Naive thymus-derived CD8-positive, alpha-beta T cell (primary cell): ENCODE measurements at regions not wholly inside any gene's neighbourhood (a gene's known extent, or its start where the extent isn't known, plus 50 kb on each side); places are given as distances from the start of the nearest gene placed in this dataset.

Source experiments
- ATAC-seq, 2 donors: fragments of 150-1000 bp; cut with Tn5 transposase in 1 of 2; sonication (Bioruptor Pico), chemical (Tn5 transposase) in 1 of 2; 1 replicate in 1 of 2; 2 replicates in 1 of 2; pipeline ENCODE4 v1.10.0; 2021; ENCODE audit warnings: mild to moderate bottlenecking in 2 of 2, moderate library complexity in 2 of 2
- POLR2A ChIA-PET: fragments of 350-600 bp; sonication (Branson Sonifier 250); formaldehyde crosslinking; loops from one replicate; lab custom pipeline; 2021; ENCODE audit warnings: antibody characterized with exemption; lab: Charles Lee
- DNase-seq, 10 donors: peaks; one replicate each; pipeline versions ENCODE4 v3.0.0 to v3.0.0-alpha.2; 2020 to 2022
- H3K27ac Mint-ChIP-seq, 10 donors: one replicate each; pipeline ENCODE4 v1.8.0; 2020 to 2022; ENCODE audit warnings: mild to moderate bottlenecking in 10 of 10, mixed read lengths in 10 of 10, moderate library complexity in 4 of 10, inconsistent platforms in 1 of 10
- H3K27me3 Mint-ChIP-seq, 5 donors: one replicate each; pipeline ENCODE4 v1.8.0; 2021 to 2022; ENCODE audit warnings: mixed read lengths in 5 of 5
- H3K36me3 Mint-ChIP-seq, 3 donors: one replicate each; pipeline ENCODE4 v1.8.0; 2020 to 2022; ENCODE audit warnings: mixed read lengths in 3 of 3, mild to moderate bottlenecking in 2 of 3, inconsistent platforms in 1 of 3
- H3K4me1 Mint-ChIP-seq, 4 donors: one replicate each; pipeline ENCODE4 v1.8.0; 2021 to 2022; ENCODE audit warnings: mixed read lengths in 4 of 4
- H3K4me3 Mint-ChIP-seq, 10 donors: one replicate each; pipeline ENCODE4 v1.8.0; 2020 to 2022; ENCODE audit warnings: mild to moderate bottlenecking in 10 of 10, mixed read lengths in 10 of 10, moderate library complexity in 6 of 10, inconsistent platforms in 1 of 10
- H3K9me3 Mint-ChIP-seq, 9 donors: one replicate each; pipeline ENCODE4 v1.8.0; 2020 to 2022; ENCODE audit warnings: mixed read lengths in 9 of 9, mild to moderate bottlenecking in 3 of 9, inconsistent platforms in 1 of 9, moderate library complexity in 1 of 9

GRCh38 chr4:129614611-129615010 is 518.7 kb downstream of the C4orf33 start:
- H3K27me3 Mint-ChIP-seq, result no peaks in the 10 kb centered on the region
- H3K27ac Mint-ChIP-seq, result no peak overlapping the region
- no peak for ATAC-seq
- no peak overlapping the region for H3K4me3 Mint-ChIP-seq
- H3K9me3 Mint-ChIP-seq, result peaks cover 0 to 3% (median 0%) of the 10 kb centered on the region in 9 donors
- DNase-seq, result no peak
- no peaks in the 10 kb centered on the region for H3K36me3 Mint-ChIP-seq
- H3K4me1 Mint-ChIP-seq, result no peaks in the 10 kb centered on the region
- POLR2A ChIA-PET, result no interaction called here

GRCh38 chr4:129622566-129622965 is 526.6 kb downstream of the C4orf33 start:
- peaks cover 0 to 6% (median 0%) of the 10 kb centered on the region in 9 donors for H3K9me3 Mint-ChIP-seq
- ATAC-seq (no peak), DNase-seq (no peak)
- POLR2A ChIA-PET, result no interaction called here
- peaks cover 0 to 5% (median 0%) of the 10 kb centered on the region in 4 donors for H3K4me1 Mint-ChIP-seq
- H3K27me3 Mint-ChIP-seq, result peaks cover 0 to 8% (median 0%) of the 10 kb centered on the region in 5 donors
- H3K4me3 Mint-ChIP-seq, result no peak overlapping the region
- H3K36me3 Mint-ChIP-seq, result no peaks in the 10 kb centered on the region
- H3K27ac Mint-ChIP-seq, result no peak overlapping the region

DNA sequence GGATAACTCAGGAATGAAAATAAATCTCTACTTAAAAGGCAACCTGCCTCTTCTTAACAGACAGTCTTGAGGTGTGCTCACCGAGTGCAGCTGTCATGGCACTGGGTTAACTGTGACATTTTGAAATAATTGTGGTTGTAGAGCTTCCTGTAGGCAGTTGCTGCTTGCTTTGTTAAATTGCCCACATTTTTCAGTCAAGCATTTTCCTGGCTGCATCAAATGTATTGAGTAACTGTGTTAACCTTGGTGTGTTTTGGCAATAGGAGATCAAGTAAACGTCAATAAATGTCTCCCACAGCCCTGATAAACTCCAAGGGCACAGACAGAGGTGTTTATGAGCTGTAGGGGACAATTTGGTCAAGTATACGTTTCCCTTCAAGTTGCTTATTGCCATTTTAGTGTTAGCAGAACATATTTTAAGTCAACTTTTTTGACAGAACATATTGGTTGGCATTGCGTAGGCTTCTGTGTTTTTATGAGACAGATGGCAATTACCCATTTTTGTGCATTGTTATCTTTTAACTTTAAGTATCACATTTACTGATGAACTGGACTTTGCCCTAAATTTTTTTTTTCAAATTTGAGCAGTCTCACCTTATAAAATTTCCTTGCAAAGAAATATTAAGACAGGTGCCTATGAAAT is 527.4 kb downstream of the C4orf33 start:
- Mint-ChIP-seq H3K27me3 (peaks cover 0 to 8% (median 0%) of the 10 kb centered on the region in 5 donors), H3K4me3 (peak overlapping the region in 1 of 10 donors; percentile 20), H3K36me3 (no peaks in the 10 kb centered on the region), H3K27ac (no peak overlapping the region), H3K4me1 (peaks cover 0 to 5% (median 0%) of the 10 kb centered on the region in 4 donors), H3K9me3 (peaks cover 0 to 6% (median 0%) of the 10 kb centered on the region in 9 donors)
- DNase-seq, result peak in 4 of 10 donors; percentile 0 to 53 (median 27)
- ATAC-seq, result peak in 1 of 2 donors; percentile 61
- POLR2A ChIA-PET, result no interaction called here

DNA sequence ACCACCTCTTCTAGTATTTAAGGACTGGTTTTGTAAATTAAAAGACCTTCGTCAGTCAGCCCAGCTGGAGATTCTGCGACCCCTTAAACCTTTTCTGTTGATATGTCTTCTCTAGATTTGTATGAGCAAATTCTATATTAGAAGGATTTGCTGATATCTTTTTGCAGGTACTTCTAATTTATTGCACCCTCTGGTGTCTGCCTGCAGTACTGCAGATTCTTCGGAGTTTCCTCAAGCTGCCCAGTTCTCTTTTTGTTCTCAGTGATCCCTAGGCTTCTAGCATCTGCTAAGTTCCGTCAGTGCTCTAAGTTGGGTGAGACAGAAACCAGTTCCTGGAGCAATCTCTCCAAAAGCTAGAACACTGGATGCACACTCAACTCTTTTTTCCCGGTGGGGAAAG is 545.2 kb downstream of the C4orf33 start:
- peaks cover 0 to 5% (median 2%) of the 10 kb centered on the region in 9 donors for H3K9me3 Mint-ChIP-seq
- ATAC-seq (no peak), DNase-seq (peak in 7 of 10 donors; percentile 9 to 45 (median 32))
- H3K36me3 Mint-ChIP-seq, result no peaks in the 10 kb centered on the region
- H3K27ac Mint-ChIP-seq, result no peak overlapping the region
- POLR2A ChIA-PET, result no interaction called here
- no peaks in the 10 kb centered on the region for H3K4me1 Mint-ChIP-seq
- H3K27me3 Mint-ChIP-seq, result no peaks in the 10 kb centered on the region
- H3K4me3 Mint-ChIP-seq, result no peak overlapping the region

DNA sequence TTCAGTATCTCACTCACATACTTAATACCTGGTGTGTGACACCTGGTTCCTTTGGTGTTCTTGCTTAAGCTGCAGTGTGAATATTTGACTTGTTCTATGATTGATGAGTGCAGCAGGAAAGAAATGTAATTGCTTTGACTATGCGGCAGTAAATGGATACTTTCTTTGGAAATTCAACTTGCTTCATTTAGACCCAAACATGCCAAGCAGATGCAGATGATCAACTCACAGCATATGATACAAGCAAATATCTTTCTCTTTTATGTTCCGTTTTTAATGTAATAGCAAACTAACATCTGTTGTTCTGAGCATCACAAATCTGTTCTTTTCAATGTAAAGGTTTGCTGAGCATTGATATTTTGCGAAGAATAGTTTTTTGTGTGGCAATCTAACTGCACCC is 549.5 kb downstream of the C4orf33 start:
- H3K9me3 Mint-ChIP-seq, result peaks cover 0 to 2% (median 0%) of the 10 kb centered on the region in 9 donors

GRCh38 chr4:129668092-129668491 is 572.1 kb downstream of the C4orf33 start:
- ATAC-seq (no peak), DNase-seq (no peak)
- H3K36me3 Mint-ChIP-seq, result no peaks in the 10 kb centered on the region
- peaks cover 0 to 1% (median 0%) of the 10 kb centered on the region in 5 donors for H3K27me3 Mint-ChIP-seq
- no peak overlapping the region for H3K27ac Mint-ChIP-seq
- POLR2A ChIA-PET, result no interaction called here
- H3K4me3 Mint-ChIP-seq, result no peak overlapping the region
- H3K9me3 Mint-ChIP-seq, result no peaks in the 10 kb centered on the region
- H3K4me1 Mint-ChIP-seq, result no peaks in the 10 kb centered on the region

More for the DNA sequence above, 549.5 kb downstream of the C4orf33 start:
- Mint-ChIP-seq H3K36me3 (no peaks in the 10 kb centered on the region), H3K27ac (no peak overlapping the region), H3K4me3 (no peak overlapping the region), H3K4me1 (no peaks in the 10 kb centered on the region), H3K27me3 (no peaks in the 10 kb centered on the region)
- DNase-seq, result no peak
- POLR2A ChIA-PET, result no interaction called here
- ATAC-seq, result no peak

- POLR2A ChIA-PET, result no interaction called here
- no peaks in the 10 kb centered on the region for H3K4me1 Mint-ChIP-seq
- H3K27ac Mint-ChIP-seq, result no peak overlapping the region
- peaks cover 0 to 3% (median 1%) of the 10 kb centered on the region in 5 donors for H3K27me3 Mint-ChIP-seq
- peaks cover 0 to 13% (median 0%) of the 10 kb centered on the region in 3 donors for H3K36me3 Mint-ChIP-seq
- no peak for DNase-seq
- peaks cover 0 to 15% (median 2%) of the 10 kb centered on the region in 9 donors for H3K9me3 Mint-ChIP-seq
- ATAC-seq, result no peak
- H3K4me3 Mint-ChIP-seq, result no peak overlapping the region
These were observed 577.0 kb downstream of the C4orf33 start for GRCh38 chr4:129672941-129673340.

GRCh38 chr4:129675036-129675435 is 579.1 kb downstream of the C4orf33 start:
- H3K4me3 Mint-ChIP-seq, result no peak overlapping the region
- no peak overlapping the region for H3K27ac Mint-ChIP-seq
- peaks cover 0 to 16% (median 4%) of the 10 kb centered on the region in 9 donors for H3K9me3 Mint-ChIP-seq
- peaks cover 0 to 15% (median 0%) of the 10 kb centered on the region in 3 donors for H3K36me3 Mint-ChIP-seq
- H3K4me1 Mint-ChIP-seq, result no peaks in the 10 kb centered on the region
- DNase-seq (no peak), ATAC-seq (no peak)
- POLR2A ChIA-PET, result no interaction called here
- H3K27me3 Mint-ChIP-seq, result peaks cover 0 to 4% (median 0%) of the 10 kb centered on the region in 5 donors

GRCh38 chr4:129676934-129677333 is 581.0 kb downstream of the C4orf33 start:
- ATAC-seq (no peak), DNase-seq (no peak)
- H3K4me1 Mint-ChIP-seq, result no peaks in the 10 kb centered on the region
- no peak overlapping the region for H3K4me3 Mint-ChIP-seq
- no peak overlapping the region for H3K27ac Mint-ChIP-seq
- H3K9me3 Mint-ChIP-seq, result peaks cover 0 to 16% (median 4%) of the 10 kb centered on the region in 9 donors
- peaks cover 0 to 15% (median 0%) of the 10 kb centered on the region in 3 donors for H3K36me3 Mint-ChIP-seq
- peaks cover 0 to 4% (median 0%) of the 10 kb centered on the region in 5 donors for H3K27me3 Mint-ChIP-seq
- POLR2A ChIA-PET, result no interaction called here

GRCh38 chr4:129682586-129682985 is 586.6 kb downstream of the C4orf33 start:
- H3K27ac Mint-ChIP-seq, result no peak overlapping the region
- ATAC-seq, result no peak
- peaks cover 0 to 6% (median 3%) of the 10 kb centered on the region in 9 donors for H3K9me3 Mint-ChIP-seq
- peaks cover 0 to 7% (median 0%) of the 10 kb centered on the region in 5 donors for H3K27me3 Mint-ChIP-seq
- POLR2A ChIA-PET, result no interaction called here
- no peak overlapping the region for H3K4me3 Mint-ChIP-seq
- H3K4me1 Mint-ChIP-seq, result peaks cover 0 to 5% (median 0%) of the 10 kb centered on the region in 4 donors
- H3K36me3 Mint-ChIP-seq, result peaks cover 0 to 5% (median 0%) of the 10 kb centered on the region in 3 donors
- DNase-seq, result no peak

GRCh38 chr4:129707949-129708348 is 612.0 kb downstream of the C4orf33 start:
- POLR2A ChIA-PET, result no interaction called here
- Mint-ChIP-seq H3K4me3 (no peak overlapping the region), H3K27me3 (peaks cover 0 to 5% (median 0%) of the 10 kb centered on the region in 5 donors), H3K36me3 (peaks cover 0 to 7% (median 0%) of the 10 kb centered on the region in 3 donors), H3K9me3 (peaks cover 0 to 8% (median 0%) of the 10 kb centered on the region in 9 donors), H3K27ac (no peak overlapping the region), H3K4me1 (peaks cover 0 to 7% (median 1%) of the 10 kb centered on the region in 4 donors)
- ATAC-seq (no peak), DNase-seq (no peak)

DNA sequence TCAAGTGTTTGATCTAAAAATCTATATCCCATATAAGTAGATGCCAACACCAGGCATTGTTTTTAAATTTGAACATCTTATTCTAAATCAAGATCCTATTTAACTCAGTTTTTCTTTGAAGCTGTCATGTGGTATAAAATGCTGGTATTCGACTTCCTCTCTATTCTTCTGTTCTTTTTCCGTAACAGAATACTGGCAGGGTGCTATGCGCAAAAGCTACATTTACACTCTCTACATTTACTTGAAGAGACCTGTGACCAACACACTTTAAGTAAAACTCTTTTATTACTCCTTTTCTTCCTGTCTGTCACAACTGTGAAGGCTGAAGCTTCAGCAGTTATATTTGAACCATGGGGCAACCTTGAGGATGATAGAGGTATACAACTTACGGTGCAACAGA is 612.8 kb downstream of the C4orf33 start:
- DNase-seq, result peak in 3 of 10 donors; percentile 13 to 38 (median 35)
- peaks cover 0 to 7% (median 0%) of the 10 kb centered on the region in 3 donors for H3K36me3 Mint-ChIP-seq
- peak overlapping the region in 3 of 10 donors; percentile 16 to 43 (median 18) for H3K4me3 Mint-ChIP-seq
- POLR2A ChIA-PET, result no interaction called here
- peak overlapping the region in 1 of 10 donors; percentile 19 for H3K27ac Mint-ChIP-seq
- H3K9me3 Mint-ChIP-seq, result peaks cover 0 to 8% (median 2%) of the 10 kb centered on the region in 9 donors
- H3K4me1 Mint-ChIP-seq, result peaks cover 0 to 7% (median 1%) of the 10 kb centered on the region in 4 donors
- ATAC-seq, result peak in 1 of 2 donors; percentile 53
- peaks cover 0 to 5% (median 0%) of the 10 kb centered on the region in 5 donors for H3K27me3 Mint-ChIP-seq

GRCh38 chr4:129738175-129738574 is 642.2 kb downstream of the C4orf33 start:
- H3K4me1 Mint-ChIP-seq, result no peaks in the 10 kb centered on the region
- H3K27ac Mint-ChIP-seq, result no peak overlapping the region
- no peak overlapping the region for H3K4me3 Mint-ChIP-seq
- no peaks in the 10 kb centered on the region for H3K27me3 Mint-ChIP-seq
- DNase-seq, result no peak
- ATAC-seq, result no peak
- H3K36me3 Mint-ChIP-seq, result no peaks in the 10 kb centered on the region
- peaks cover 0 to 3% (median 0%) of the 10 kb centered on the region in 9 donors for H3K9me3 Mint-ChIP-seq
- POLR2A ChIA-PET, result no interaction called here
